ENCODE measurements at regions not wholly inside any gene's neighbourhood (a gene's known extent, or its start where the extent isn't known, plus 50 kb on each side); places are given as distances from the start of the nearest gene placed in this dataset.
A peak's percentile ranks its signal among the peaks of the same experiment; 100 is the strongest.

DNA sequence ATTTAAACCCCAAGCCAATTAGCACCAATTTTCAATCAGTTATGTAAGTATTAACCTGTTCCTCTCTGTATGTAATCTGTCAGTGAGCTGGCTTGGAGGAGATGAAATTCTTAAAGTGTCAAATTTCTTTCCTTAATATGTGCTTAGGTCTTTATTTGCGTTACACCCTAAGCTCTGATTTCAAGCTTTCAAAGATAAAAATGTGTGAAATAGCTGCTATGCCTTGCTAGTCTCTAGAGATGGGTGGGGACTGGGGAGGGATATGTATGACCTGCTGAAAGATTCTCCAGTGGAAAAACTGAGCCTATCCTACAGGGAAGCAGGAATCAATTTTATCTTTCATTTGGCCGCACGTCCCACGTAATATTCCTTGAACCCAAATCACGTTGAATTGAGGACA lies 264.5 kb downstream of the RND3 start:
- no peak for TF ChIP-seq CTCF (conservative IDR thresholded peaks at IDR 0.05; ENCODE audit: control insufficient read depth, insufficient read depth, low read depth, low read length)
- no peak overlapping the region for H3K4me3 ChIP-seq (ENCODE audit: control insufficient read depth, low read depth, low read length)

GRCh38 chr2:150222379-150222778 lies 265.1 kb downstream of the RND3 start:
- H3K4me3 ChIP-seq (ENCODE audit: control insufficient read depth, low read depth, low read length) = no peak overlapping the region
- no peak for DNase-seq (ENCODE audit: low read depth)
- TF ChIP-seq CTCF (conservative IDR thresholded peaks at IDR 0.05; ENCODE audit: control insufficient read depth, insufficient read depth, low read depth, low read length) = no peak

More for the DNA sequence above, 264.5 kb downstream of the RND3 start:
- no peak for DNase-seq (ENCODE audit: low read depth)

DNA sequence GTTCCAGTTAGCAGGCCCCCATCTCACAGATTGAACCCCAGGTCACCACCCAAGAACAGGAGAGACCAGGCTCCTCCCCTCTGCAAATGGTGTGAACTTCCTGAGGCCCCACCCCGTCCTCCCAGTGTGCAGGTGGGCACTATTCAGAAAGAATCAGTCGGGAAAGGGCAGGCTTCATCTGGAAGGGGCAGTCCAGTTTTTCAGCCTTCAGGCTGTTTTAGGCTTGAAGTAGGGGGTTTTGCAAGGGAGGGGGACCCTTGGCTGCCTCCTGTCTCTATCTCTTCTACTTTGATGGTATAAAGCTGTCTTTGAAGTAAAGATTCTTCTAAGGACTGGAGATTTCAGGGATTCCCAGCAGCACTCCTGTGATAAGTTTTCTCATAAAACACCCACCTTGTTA lies 267.6 kb downstream of the RND3 start:
- TF ChIP-seq CTCF (conservative IDR thresholded peaks at IDR 0.05; ENCODE audit: control insufficient read depth, insufficient read depth, low read depth, low read length) = no peak
- no peak for DNase-seq (ENCODE audit: low read depth)
- H3K4me3 ChIP-seq (ENCODE audit: control insufficient read depth, low read depth, low read length) = no peak overlapping the region

DNA sequence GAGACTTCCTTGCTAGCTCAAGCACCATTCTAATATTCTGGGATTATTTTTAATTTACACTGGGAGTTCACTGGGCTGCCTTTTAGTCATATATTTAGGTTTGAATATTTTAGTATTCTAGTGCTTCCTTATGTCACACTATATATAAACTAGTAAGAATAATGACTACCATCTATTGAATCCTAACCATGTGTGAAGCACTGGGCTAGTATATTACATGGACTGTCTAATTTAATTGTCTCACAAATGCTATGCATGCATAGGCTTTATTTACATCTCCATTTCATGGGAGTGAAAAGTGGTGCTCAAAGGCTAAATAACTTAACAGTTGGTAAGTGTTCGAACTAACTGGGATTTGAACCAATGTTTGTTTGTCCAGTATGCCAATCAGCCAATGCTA lies 272.4 kb downstream of the RND3 start:
- H3K4me3 ChIP-seq (ENCODE audit: control insufficient read depth, low read depth, low read length) = no peak overlapping the region
- DNase-seq (ENCODE audit: low read depth) = no peak
- no peak for TF ChIP-seq CTCF (conservative IDR thresholded peaks at IDR 0.05; ENCODE audit: control insufficient read depth, insufficient read depth, low read depth, low read length)

DNA sequence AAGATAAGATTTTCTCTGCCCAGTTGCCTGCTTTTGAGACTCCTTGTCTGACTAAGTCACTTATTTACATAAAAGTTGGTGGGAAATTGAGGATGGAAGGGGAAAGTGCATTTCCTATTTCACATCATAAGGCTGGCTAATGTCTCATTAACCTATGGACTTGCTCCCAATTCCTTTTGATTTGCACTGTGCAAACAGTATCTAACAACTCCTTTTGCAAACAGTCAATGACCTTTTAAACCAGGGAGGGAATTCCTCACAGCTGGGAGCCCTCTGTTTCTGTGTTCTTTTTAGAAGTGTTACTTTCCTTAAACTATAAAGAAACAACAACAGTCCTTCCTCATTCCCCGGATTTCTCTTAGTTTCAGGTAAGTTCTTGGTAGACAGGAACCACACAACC lies 272.8 kb downstream of the RND3 start:
- no peak for TF ChIP-seq CTCF (conservative IDR thresholded peaks at IDR 0.05; ENCODE audit: control insufficient read depth, insufficient read depth, low read depth, low read length)
- DNase-seq (ENCODE audit: low read depth) = no peak
- no peak overlapping the region for H3K4me3 ChIP-seq (ENCODE audit: control insufficient read depth, low read depth, low read length)

DNA sequence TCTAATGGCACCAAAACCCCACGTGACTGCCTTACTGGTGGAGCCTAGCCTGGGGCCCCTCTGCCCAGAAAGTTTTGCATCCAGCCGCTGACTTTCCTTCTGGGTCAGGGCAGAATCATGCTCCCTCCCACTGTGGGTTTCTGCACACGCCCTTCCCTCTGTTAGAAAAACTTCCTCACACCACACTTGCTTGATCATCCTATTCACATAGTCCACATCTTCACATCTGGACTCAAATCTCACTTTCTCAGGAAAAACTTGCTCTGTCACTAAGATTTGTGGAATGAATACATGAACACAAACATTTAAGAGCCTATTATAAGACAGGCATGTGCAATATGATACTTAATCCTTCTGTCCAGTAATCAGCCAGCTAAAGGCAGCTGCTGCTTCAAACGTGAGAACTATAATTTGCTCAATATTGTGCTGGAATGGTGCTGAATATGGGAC lies 274.7 kb downstream of the RND3 start:
- DNase-seq (ENCODE audit: low read depth) = peak; percentile 15
- no peak for TF ChIP-seq CTCF (conservative IDR thresholded peaks at IDR 0.05; ENCODE audit: control insufficient read depth, insufficient read depth, low read depth, low read length)
- no peak overlapping the region for H3K4me3 ChIP-seq (ENCODE audit: control insufficient read depth, low read depth, low read length)

DNA sequence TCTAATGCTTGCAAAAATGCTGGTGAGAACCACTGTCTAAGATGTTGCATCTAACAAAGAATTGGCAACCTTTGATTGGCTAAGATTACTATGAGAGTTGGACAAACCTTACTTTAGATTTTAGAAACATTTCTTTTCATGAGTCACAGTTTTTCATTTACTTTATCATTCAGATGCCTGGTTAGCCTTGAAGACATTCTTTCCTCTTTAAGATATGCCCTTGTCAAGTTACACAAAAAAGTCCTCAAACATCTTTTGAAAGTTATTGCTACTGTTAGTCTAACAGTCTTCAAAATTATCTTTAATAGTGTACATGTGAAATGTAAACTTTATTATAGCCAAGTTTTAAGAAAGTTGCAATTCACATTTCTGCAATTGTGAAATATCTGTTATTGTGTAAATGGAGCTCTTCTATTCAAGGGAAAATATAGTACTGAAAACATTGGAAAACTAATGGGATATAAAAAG lies 276.3 kb downstream of the RND3 start:
- no peak for TF ChIP-seq CTCF (conservative IDR thresholded peaks at IDR 0.05; ENCODE audit: control insufficient read depth, insufficient read depth, low read depth, low read length)
- DNase-seq (ENCODE audit: low read depth) = peak; percentile 67
- H3K4me3 ChIP-seq (ENCODE audit: control insufficient read depth, low read depth, low read length) = no peak overlapping the region
